Adrenal gland (tissue), 5 donors: ENCODE measurements at regions not wholly inside any gene's neighbourhood (a gene's known extent, or its start where the extent isn't known, plus 50 kb on each side); places are given as distances from the start of the nearest gene placed in this dataset.

Source experiments
- POLR2A ChIP-seq, 2 donors: fragments of 450-650 bp; IDR thresholded peaks; one replicate each; pipeline ENCODE4 v1.6.1; 2017; ENCODE audit warnings: antibody characterized with exemption in 2 of 2, mild to moderate bottlenecking in 2 of 2, moderate library complexity in 1 of 2
- TF ChIP-seq, protein P1 (sequence below), 6 experiments: fragments of 450-650 bp in 4 of 6; fragments of 200-600 bp in 2 of 6; sonication (generic) in 1 of 6; IDR thresholded peaks; 1 replicate in 5 of 6; 2 replicates in 1 of 6; pipeline versions ENCODE4 v1.5.1 to v1.8.0; 2016 to 2021; ENCODE audit warnings: antibody characterized with exemption in 6 of 6, mild to moderate bottlenecking in 2 of 6, moderate library complexity in 1 of 6
- donor health status: DM: no; HTN: no; CAD: no.

DNA sequence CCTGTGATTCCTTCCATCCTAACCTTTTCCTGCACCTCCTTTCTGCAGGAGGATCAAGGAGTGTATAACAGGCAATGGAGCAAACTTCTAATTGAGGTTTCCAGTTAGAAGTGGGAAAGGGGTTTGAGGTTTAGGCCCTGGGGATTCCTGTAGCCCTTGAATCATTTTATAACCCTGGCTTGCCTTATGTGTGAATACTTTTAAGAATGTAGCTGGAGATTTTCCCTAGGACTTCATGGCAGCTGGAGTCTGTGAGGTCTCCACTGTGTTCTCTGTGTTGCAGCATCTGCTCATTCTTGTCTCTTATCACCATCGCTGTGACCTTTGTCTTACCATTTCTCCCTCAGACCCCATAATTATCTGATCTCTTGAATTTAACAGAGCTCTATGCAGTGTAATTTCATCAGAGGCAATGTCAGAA is 370.2 kb upstream of the SLC14A2 start:
- TF ChIP-seq, protein P1, sequence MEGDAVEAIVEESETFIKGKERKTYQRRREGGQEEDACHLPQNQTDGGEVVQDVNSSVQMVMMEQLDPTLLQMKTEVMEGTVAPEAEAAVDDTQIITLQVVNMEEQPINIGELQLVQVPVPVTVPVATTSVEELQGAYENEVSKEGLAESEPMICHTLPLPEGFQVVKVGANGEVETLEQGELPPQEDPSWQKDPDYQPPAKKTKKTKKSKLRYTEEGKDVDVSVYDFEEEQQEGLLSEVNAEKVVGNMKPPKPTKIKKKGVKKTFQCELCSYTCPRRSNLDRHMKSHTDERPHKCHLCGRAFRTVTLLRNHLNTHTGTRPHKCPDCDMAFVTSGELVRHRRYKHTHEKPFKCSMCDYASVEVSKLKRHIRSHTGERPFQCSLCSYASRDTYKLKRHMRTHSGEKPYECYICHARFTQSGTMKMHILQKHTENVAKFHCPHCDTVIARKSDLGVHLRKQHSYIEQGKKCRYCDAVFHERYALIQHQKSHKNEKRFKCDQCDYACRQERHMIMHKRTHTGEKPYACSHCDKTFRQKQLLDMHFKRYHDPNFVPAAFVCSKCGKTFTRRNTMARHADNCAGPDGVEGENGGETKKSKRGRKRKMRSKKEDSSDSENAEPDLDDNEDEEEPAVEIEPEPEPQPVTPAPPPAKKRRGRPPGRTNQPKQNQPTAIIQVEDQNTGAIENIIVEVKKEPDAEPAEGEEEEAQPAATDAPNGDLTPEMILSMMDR (IDR thresholded peaks at IDR 0.05) = no peak
- no peak for TF ChIP-seq POLR2A (IDR thresholded peaks at IDR 0.05)
